Spleen (tissue), 7 donors: ENCODE measurements at regions not wholly inside any gene's neighbourhood (a gene's known extent, or its start where the extent isn't known, plus 50 kb on each side); places are given as distances from the start of the nearest gene placed in this dataset.

Experiments used
- CTCF ChIP-seq, 11 experiments: fragments of 200-600 bp in 7 of 11; fragments of 450-650 bp in 4 of 11; sonication (generic) in 4 of 11; IDR thresholded peaks in 8 of 11; conservative IDR thresholded peaks in 3 of 11; 1 replicate in 7 of 11; 2 replicates in 4 of 11; pipeline versions ENCODE4 v1.4.0 to v1.8.0; 2016 to 2021; ENCODE audit warnings: antibody characterized with exemption in 11 of 11, inconsistent platforms in 4 of 11, mild to moderate bottlenecking in 1 of 11
- POLR2A ChIP-seq, 3 donors: fragments of 450-650 bp; IDR thresholded peaks; one replicate each; pipeline ENCODE4 v1.5.1; 2017; ENCODE audit warnings: antibody characterized with exemption in 3 of 3, mild to moderate bottlenecking in 1 of 3
- POLR2AphosphoS5 ChIP-seq, 3 donors: sonication (generic); formaldehyde crosslinking; IDR thresholded peaks; one replicate each; pipeline ENCODE4 v1.5.1; 2017; ENCODE audit warnings: antibody characterized with exemption in 3 of 3
- donor health status: DM: no; HTN: no; CAD: no; lungs with moderate emphysema.
- donor health status: DM: no; HTN: no; CAD: no.
- donor health status: DM: no; HTN: no; CAD: no.

DNA sequence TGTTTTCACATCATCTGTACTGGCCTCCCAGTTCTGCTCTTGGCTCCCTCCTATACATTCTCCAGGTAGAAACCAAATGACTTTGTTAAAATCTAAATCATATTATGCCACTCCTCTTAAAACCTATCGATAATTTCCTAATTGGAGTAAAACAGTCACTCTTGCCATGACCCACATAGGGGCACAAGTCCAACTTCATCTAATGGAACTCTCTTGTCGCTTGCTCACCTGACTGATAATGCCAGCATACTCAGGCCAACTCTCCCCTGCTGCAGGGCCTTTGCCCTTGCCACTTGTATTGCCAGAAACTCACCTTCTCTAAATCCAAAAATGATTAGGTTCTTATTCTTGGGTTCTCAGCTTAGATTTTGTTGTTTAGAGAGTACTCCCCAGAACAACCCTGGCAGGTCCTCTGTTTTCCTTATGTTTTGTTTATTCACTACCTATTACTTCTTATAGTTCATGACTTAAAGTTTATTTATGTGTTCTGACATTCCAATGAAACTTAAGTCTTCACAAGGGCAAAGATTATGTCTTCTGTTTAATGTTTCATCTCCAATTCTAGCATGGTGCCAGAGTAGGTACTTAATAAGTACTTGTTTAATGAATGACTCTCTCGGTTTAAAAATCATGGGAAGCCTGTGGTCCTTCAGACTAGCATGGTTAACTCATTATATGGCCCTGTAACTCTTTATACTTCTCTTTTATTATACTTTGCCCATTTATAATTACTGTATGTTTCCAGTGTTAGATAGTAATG lies 345.9 kb upstream of the SMIM30 start:
- TF ChIP-seq CTCF (IDR thresholded peaks at IDR 0.05 in 8 of 11, conservative IDR thresholded peaks at IDR 0.05 in 3 of 11) (no peak), POLR2AphosphoS5 (IDR thresholded peaks at IDR 0.05) (no peak), POLR2A (IDR thresholded peaks at IDR 0.05) (no peak)
